GM23338 (cell line): ENCODE measurements at regions not wholly inside any gene's neighbourhood (a gene's known extent, or its start where the extent isn't known, plus 50 kb on each side); places are given as distances from the start of the nearest gene placed in this dataset.

ENCODE experiments used
- ATAC-seq: fragments of 200-7000 bp; cut with Tn5 transposase; 3 replicates; pipeline ENCODE4 v1.9.1; 2020
- DNase-seq: peaks from one replicate; pipeline ENCODE4 v3.0.0-alpha.2; 2015; ENCODE audit warnings: low spot score
- H2AFZ ChIP-seq: fragments of 200-600 bp; sonication (generic); 2 replicates; pipeline ENCODE4 v1.8.0; 2016; ENCODE audit warnings: antibody characterized with exemption, mild to moderate bottlenecking, moderate library complexity
- H3F3A ChIP-seq: fragments of 200-600 bp; sonication (generic); replicated peaks from 2 replicates; pipeline ENCODE4 v1.8.0; 2017; ENCODE audit warnings: antibody characterized with exemption, mixed run types, low read depth
- H3K27ac ChIP-seq: fragments of 200-600 bp; sonication (generic); 2 replicates; pipeline ENCODE4 v1.6.1; 2016; ENCODE audit warnings: low read depth
- H3K27me3 ChIP-seq: fragments of 200-600 bp; sonication (generic); 2 replicates; pipeline ENCODE4 v1.8.0; 2016; ENCODE audit warnings: mild to moderate bottlenecking, mixed run types, moderate library complexity; ENCODE audit not compliant: insufficient read depth
- H3K36me3 ChIP-seq: fragments of 200-600 bp; sonication (generic); 2 replicates; pipeline ENCODE4 v1.8.0; 2016; ENCODE audit warnings: mild to moderate bottlenecking; ENCODE audit not compliant: insufficient read depth
- H3K4me1 ChIP-seq: fragments of 200-600 bp; sonication (generic); 2 replicates; pipeline ENCODE4 v1.8.0; 2016; ENCODE audit warnings: mild to moderate bottlenecking, moderate library complexity; ENCODE audit not compliant: insufficient read depth
- H3K4me2 ChIP-seq: fragments of 200-600 bp; sonication (generic); 2 replicates; pipeline ENCODE4 v1.7.1; 2017; ENCODE audit warnings: mixed run types
- H3K4me3 ChIP-seq: fragments of 200-600 bp; sonication (generic); 2 replicates; pipeline ENCODE4 v1.6.1; 2016; ENCODE audit warnings: mixed run types
- H3K79me2 ChIP-seq: fragments of 200-600 bp; sonication (generic); replicated peaks from 2 replicates; pipeline ENCODE4 v1.8.0; 2017; ENCODE audit warnings: mild to moderate bottlenecking; ENCODE audit not compliant: insufficient read depth
- H3K9me2 ChIP-seq: fragments of 200-600 bp; sonication (generic); 2 replicates; pipeline ENCODE4 v1.8.0; 2017; ENCODE audit not compliant: insufficient read depth
- H4K20me1 ChIP-seq: fragments of 200-600 bp; sonication (generic); replicated peaks from 2 replicates; pipeline ENCODE4 v1.8.0; 2017; ENCODE audit warnings: mild to moderate bottlenecking; ENCODE audit not compliant: insufficient read depth
- H3K27ac Mint-ChIP-seq: 2 replicates; pipeline ENCODE4 v1.8.0; 2020; ENCODE audit warnings: inconsistent platforms, mild to moderate bottlenecking, moderate library complexity, mixed read lengths
- H3K27me3 Mint-ChIP-seq: 3 replicates; pipeline ENCODE4 v1.8.0; 2022; ENCODE audit warnings: low read depth, mild to moderate bottlenecking, moderate library complexity, mixed read lengths, inconsistent platforms; ENCODE audit not compliant: insufficient read depth, poor library complexity
- H3K36me3 Mint-ChIP-seq: 3 replicates; pipeline ENCODE4 v1.8.0; 2021; ENCODE audit warnings: low read depth, mild to moderate bottlenecking, inconsistent platforms, moderate library complexity, mixed read lengths
- H3K4me1 Mint-ChIP-seq: 3 replicates; pipeline ENCODE4 v1.8.0; 2020; ENCODE audit warnings: mild to moderate bottlenecking, inconsistent platforms, mixed read lengths
- H3K4me3 Mint-ChIP-seq: 3 replicates; pipeline ENCODE4 v1.8.0; 2021; ENCODE audit warnings: moderate library complexity, mild to moderate bottlenecking, inconsistent platforms, mixed read lengths
- H3K9me3 Mint-ChIP-seq: 3 replicates; pipeline ENCODE4 v1.8.0; 2020; ENCODE audit warnings: moderate library complexity, mild to moderate bottlenecking, inconsistent platforms, mixed read lengths
- ETS1 ChIP-seq: IDR thresholded peaks from 2 replicates; pipeline ENCODE4 v1.6.1; 2016; ENCODE audit warnings: antibody characterized with exemption
- EZH2 ChIP-seq: fragments of 200-600 bp; sonication (generic); IDR thresholded peaks from one replicate; pipeline ENCODE4 v1.8.0; 2017; ENCODE audit warnings: antibody characterized with exemption, mild to moderate bottlenecking, low read depth; ENCODE audit not compliant: unreplicated experiment
- EZH2phosphoT487 ChIP-seq: fragments of 200-600 bp; sonication (generic); IDR thresholded peaks from one replicate; pipeline ENCODE4 v1.8.1; 2018; ENCODE audit warnings: antibody characterized with exemption; ENCODE audit not compliant: unreplicated experiment
- JUNB ChIP-seq: IDR thresholded peaks from one replicate; pipeline ENCODE4 v1.6.1; 2016; ENCODE audit warnings: antibody characterized with exemption; ENCODE audit not compliant: unreplicated experiment
- NANOG ChIP-seq: IDR thresholded peaks from 2 replicates; pipeline ENCODE4 v1.6.1; 2016; ENCODE audit warnings: antibody characterized with exemption, borderline replicate concordance
- POLR2AphosphoS5 ChIP-seq: IDR thresholded peaks from 2 replicates; pipeline ENCODE4 v1.6.1; 2016; ENCODE audit warnings: antibody characterized with exemption, low read depth
- STAT1 ChIP-seq: IDR thresholded peaks from one replicate; pipeline ENCODE4 v1.6.1; 2016; ENCODE audit warnings: antibody characterized with exemption; ENCODE audit not compliant: unreplicated experiment
- ZNF114 ChIP-seq: fragments of 250-450 bp; sonication (Bioruptor Pico); IDR thresholded peaks from 2 replicates; pipeline ENCODE4 v1.5.0; 2020; ENCODE audit warnings: mild to moderate bottlenecking, moderate library complexity
- ZNF331 ChIP-seq: fragments of 250-450 bp; sonication (Bioruptor Pico); IDR thresholded peaks from 2 replicates; pipeline ENCODE4 v1.5.0; 2020; ENCODE audit warnings: low read depth, mild to moderate bottlenecking, moderate library complexity
- TF ChIP-seq, protein P1 (sequence below): fragments of 250-450 bp; sonication (Bioruptor Pico); IDR thresholded peaks from 2 replicates; pipeline ENCODE4 v1.5.0; 2020; ENCODE audit warnings: mild to moderate bottlenecking, moderate library complexity
- TF ChIP-seq, protein P2 (sequence below): IDR thresholded peaks from one replicate; pipeline ENCODE4 v1.6.1; 2018; ENCODE audit warnings: antibody characterized with exemption; ENCODE audit not compliant: unreplicated experiment

GRCh38 chr6:40854592-40854991 lies 184.4 kb downstream of the UNC5CL start (continued):
- TF ChIP-seq, protein P1, sequence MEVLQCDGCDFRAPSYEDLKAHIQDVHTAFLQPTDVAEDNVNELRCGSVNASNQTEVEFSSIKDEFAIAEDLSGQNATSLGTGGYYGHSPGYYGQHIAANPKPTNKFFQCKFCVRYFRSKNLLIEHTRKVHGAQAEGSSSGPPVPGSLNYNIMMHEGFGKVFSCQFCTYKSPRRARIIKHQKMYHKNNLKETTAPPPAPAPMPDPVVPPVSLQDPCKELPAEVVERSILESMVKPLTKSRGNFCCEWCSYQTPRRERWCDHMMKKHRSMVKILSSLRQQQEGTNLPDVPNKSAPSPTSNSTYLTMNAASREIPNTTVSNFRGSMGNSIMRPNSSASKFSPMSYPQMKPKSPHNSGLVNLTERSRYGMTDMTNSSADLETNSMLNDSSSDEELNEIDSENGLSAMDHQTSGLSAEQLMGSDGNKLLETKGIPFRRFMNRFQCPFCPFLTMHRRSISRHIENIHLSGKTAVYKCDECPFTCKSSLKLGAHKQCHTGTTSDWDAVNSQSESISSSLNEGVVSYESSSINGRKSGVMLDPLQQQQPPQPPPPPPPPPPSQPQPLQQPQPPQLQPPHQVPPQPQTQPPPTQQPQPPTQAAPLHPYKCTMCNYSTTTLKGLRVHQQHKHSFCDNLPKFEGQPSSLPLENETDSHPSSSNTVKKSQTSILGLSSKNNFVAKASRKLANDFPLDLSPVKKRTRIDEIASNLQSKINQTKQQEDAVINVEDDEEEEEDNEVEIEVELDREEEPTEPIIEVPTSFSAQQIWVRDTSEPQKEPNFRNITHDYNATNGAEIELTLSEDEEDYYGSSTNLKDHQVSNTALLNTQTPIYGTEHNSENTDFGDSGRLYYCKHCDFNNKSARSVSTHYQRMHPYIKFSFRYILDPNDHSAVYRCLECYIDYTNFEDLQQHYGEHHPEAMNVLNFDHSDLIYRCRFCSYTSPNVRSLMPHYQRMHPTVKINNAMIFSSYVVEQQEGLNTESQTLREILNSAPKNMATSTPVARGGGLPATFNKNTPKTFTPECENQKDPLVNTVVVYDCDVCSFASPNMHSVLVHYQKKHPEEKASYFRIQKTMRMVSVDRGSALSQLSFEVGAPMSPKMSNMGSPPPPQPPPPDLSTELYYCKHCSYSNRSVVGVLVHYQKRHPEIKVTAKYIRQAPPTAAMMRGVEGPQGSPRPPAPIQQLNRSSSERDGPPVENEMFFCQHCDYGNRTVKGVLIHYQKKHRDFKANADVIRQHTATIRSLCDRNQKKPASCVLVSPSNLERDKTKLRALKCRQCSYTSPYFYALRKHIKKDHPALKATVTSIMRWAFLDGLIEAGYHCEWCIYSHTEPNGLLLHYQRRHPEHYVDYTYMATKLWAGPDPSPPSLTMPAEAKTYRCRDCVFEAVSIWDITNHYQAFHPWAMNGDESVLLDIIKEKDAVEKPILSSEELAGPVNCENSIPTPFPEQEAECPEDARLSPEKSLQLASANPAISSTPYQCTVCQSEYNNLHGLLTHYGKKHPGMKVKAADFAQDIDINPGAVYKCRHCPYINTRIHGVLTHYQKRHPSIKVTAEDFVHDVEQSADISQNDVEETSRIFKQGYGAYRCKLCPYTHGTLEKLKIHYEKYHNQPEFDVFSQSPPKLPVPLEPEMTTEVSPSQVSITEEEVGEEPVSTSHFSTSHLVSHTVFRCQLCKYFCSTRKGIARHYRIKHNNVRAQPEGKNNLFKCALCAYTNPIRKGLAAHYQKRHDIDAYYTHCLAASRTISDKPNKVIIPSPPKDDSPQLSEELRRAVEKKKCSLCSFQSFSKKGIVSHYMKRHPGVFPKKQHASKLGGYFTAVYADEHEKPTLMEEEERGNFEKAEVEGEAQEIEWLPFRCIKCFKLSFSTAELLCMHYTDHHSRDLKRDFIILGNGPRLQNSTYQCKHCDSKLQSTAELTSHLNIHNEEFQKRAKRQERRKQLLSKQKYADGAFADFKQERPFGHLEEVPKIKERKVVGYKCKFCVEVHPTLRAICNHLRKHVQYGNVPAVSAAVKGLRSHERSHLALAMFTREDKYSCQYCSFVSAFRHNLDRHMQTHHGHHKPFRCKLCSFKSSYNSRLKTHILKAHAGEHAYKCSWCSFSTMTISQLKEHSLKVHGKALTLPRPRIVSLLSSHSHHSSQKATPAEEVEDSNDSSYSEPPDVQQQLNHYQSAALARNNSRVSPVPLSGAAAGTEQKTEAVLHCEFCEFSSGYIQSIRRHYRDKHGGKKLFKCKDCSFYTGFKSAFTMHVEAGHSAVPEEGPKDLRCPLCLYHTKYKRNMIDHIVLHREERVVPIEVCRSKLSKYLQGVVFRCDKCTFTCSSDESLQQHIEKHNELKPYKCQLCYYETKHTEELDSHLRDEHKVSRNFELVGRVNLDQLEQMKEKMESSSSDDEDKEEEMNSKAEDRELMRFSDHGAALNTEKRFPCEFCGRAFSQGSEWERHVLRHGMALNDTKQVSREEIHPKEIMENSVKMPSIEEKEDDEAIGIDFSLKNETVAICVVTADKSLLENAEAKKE = no peak
- TF ChIP-seq STAT1 (no peak), JUNB (no peak), NANOG (no peak)

DNA sequence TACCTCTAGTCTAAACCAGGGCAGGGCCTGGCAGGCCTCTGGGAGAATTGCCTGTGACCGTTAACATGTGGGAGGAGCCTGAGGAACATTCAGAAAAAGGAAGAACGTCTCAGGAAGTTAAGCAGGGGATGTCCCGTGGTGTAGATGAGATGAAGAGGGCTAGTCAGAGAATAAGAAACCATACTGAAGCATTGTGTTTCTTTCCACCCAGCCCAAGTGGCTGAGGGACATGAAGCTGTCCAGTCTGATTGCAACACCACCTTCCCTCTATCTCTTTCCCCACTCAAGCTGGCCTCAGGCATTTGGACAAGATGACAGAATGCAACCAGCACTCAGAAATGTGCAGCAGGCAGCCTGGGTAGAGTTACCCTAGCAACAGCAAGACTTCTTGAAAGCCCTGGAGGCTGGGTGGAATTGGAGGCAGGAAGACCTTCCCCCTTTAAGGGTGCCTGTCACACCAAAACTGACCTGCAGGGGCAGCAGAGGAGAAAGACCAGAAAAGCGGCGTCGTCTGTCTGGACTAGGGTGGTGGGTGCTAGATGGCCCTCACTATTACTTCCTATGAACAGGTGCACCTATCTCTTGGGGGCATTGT lies 186.1 kb downstream of the UNC5CL start:
- no peaks in the 10 kb centered on the region for H3K36me3 ChIP-seq
- H3K79me2 ChIP-seq = no peaks in the 10 kb centered on the region
- Mint-ChIP-seq H3K4me3 (no peak overlapping the region), H3K27ac (no peak overlapping the region), H3K27me3 (no peaks in the 10 kb centered on the region), H3K36me3 (no peaks in the 10 kb centered on the region), H3K4me1 (no peaks in the 10 kb centered on the region), H3K9me3 (no peaks in the 10 kb centered on the region; the same call in 2 of the 3 replicates)
- no peak overlapping the region for H3K4me2 ChIP-seq
- no peaks in the 10 kb centered on the region for H4K20me1 ChIP-seq
- no peaks in the 10 kb centered on the region for H3K4me1 ChIP-seq
- H3K27me3 ChIP-seq = no peaks in the 10 kb centered on the region
- no peak overlapping the region for H3K4me3 ChIP-seq
- H3K27ac ChIP-seq = no peak overlapping the region
- DNase-seq = peak; percentile 67
- H3F3A ChIP-seq = no peaks in the 10 kb centered on the region
- peak; percentile 80 for ATAC-seq
- H2AFZ ChIP-seq = no peak overlapping the region
- H3K9me2 ChIP-seq = peaks cover 8% of the 10 kb centered on the region; the same call in 1 of the 2 replicates
- no peak for TF ChIP-seq NANOG
- no peak for TF ChIP-seq ZNF331 (CRISPR knock-in tag)
- TF ChIP-seq EZH2 = no peak
- TF ChIP-seq, protein P2, sequence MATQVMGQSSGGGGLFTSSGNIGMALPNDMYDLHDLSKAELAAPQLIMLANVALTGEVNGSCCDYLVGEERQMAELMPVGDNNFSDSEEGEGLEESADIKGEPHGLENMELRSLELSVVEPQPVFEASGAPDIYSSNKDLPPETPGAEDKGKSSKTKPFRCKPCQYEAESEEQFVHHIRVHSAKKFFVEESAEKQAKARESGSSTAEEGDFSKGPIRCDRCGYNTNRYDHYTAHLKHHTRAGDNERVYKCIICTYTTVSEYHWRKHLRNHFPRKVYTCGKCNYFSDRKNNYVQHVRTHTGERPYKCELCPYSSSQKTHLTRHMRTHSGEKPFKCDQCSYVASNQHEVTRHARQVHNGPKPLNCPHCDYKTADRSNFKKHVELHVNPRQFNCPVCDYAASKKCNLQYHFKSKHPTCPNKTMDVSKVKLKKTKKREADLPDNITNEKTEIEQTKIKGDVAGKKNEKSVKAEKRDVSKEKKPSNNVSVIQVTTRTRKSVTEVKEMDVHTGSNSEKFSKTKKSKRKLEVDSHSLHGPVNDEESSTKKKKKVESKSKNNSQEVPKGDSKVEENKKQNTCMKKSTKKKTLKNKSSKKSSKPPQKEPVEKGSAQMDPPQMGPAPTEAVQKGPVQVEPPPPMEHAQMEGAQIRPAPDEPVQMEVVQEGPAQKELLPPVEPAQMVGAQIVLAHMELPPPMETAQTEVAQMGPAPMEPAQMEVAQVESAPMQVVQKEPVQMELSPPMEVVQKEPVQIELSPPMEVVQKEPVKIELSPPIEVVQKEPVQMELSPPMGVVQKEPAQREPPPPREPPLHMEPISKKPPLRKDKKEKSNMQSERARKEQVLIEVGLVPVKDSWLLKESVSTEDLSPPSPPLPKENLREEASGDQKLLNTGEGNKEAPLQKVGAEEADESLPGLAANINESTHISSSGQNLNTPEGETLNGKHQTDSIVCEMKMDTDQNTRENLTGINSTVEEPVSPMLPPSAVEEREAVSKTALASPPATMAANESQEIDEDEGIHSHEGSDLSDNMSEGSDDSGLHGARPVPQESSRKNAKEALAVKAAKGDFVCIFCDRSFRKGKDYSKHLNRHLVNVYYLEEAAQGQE = no peak
- TF ChIP-seq EZH2phosphoT487 = no peak
- TF ChIP-seq JUNB = no peak
- no peak for TF ChIP-seq STAT1
- TF ChIP-seq ZNF114 (CRISPR knock-in tag) = no peak
- no peak for TF ChIP-seq POLR2AphosphoS5
- TF ChIP-seq ETS1 = no peak
